ENCODE measurements at regions not wholly inside any gene's neighbourhood (a gene's known extent, or its start where the extent isn't known, plus 50 kb on each side); places are given as distances from the start of the nearest gene placed in this dataset.

- FAIRE-seq (peak; percentile 58), ATAC-seq (peak; percentile 96), DNase-seq (ENCODE audit: low spot score) (peak; percentile 77)
- no peak overlapping the region for H3K27ac ChIP-seq (ENCODE audit: extremely low read length, insufficient read depth, low read length)
- no peaks in the 10 kb centered on the region for H4K20me1 ChIP-seq (ENCODE audit: insufficient read depth, low read length)
- no peak overlapping the region for H2AFZ ChIP-seq (ENCODE audit: low read length)
- no peak overlapping the region for H3K4me2 ChIP-seq (ENCODE audit: low read depth, low read length)
- no peaks in the 10 kb centered on the region for H3K4me1 ChIP-seq (ENCODE audit: insufficient read depth, low read length)
- H3K36me3 ChIP-seq (replicated peaks in 1 of 2; ENCODE audit: control insufficient read depth in 1 of 2, insufficient read depth in 2 of 2, low read length in 2 of 2) = no peaks in the 10 kb centered on the region
- no peaks in the 10 kb centered on the region for H3K27me3 ChIP-seq (ENCODE audit: control insufficient read depth in 1 of 2, insufficient read depth in 2 of 2, low read length in 2 of 2)
- no peak overlapping the region for H3K9ac ChIP-seq (ENCODE audit: insufficient read depth, low read depth, low read length)
- H3K9me3 ChIP-seq (ENCODE audit: low read length) = no peaks in the 10 kb centered on the region
- CTCF ChIA-PET (ENCODE audit: low intra/inter-chr PET ratio, low total read pairs) = interaction anchor here (2.1 to 3.1 kb wide), 4 partner anchors 37 to 1167 kb away, joined by 17 to 43 read pairs (median 38); no protein-coding TSS in a partner anchor
- no peak overlapping the region for H3K4me3 ChIP-seq (replicated peaks in 1 of 3; ENCODE audit: insufficient read depth in 1 of 3, low read depth in 2 of 3, low read length in 3 of 3)
- intact Hi-C loops (cut with micrococcal nuclease; ENCODE audit: unreplicated experiment) (loop anchor here (1.0 to 5.0 kb wide), 5 partner anchors 37 to 1167 kb away; no protein-coding TSS in a partner anchor), in situ Hi-C loops (cut with HindIII; ENCODE audit: extremely low pct_ligation_motif_present, low pct_unique_long_range_greater_than_20kb) (loop anchor here (5.0 to 25.0 kb wide), 3 partner anchors 608 to 1163 kb away; no protein-coding TSS in a partner anchor)
- POLR2A ChIA-PET = no interaction called here
- no TSS peak for BruUV-seq (replicated peaks)
- H3K79me2 ChIP-seq (ENCODE audit: insufficient read depth, low read length) = no peaks in the 10 kb centered on the region
- 20% methylated on average over 2 of the region's 2 CpGs for WGBS (ENCODE audit: low lambda C conversion rate)
- peak; percentile 96 for TF ChIP-seq SMC3 (IDR thresholded peaks at IDR 0.05; ENCODE audit: low read length)
- TF ChIP-seq RXRB (CRISPR knock-in tag; IDR thresholded peaks at IDR 0.05; ENCODE audit: borderline replicate concordance) = peak; percentile 21; the same call in 1 of the 2 replicates
- peak; percentile 43 to 68; a peak in 1 of 4 replicates for TF ChIP-seq HMGXB4 (CRISPR knock-in tag; IDR thresholded peaks at IDR 0.05; ENCODE audit: borderline replicate concordance in 1 of 2, low read depth in 1 of 2)
- TF ChIP-seq MIXL1 (CRISPR knock-in tag; IDR thresholded peaks at IDR 0.05) = peak; percentile 97
- no peak for TF ChIP-seq ZSCAN30 (CRISPR knock-in tag; IDR thresholded peaks at IDR 0.05)
- 0 out of 2 replicates have a peak, but pooled peaks have one; percentile 13 for TF ChIP-seq GATAD2A (CRISPR knock-in tag; IDR thresholded peaks at IDR 0.05)
- TF ChIP-seq NFYC (CRISPR knock-in tag; IDR thresholded peaks at IDR 0.05) = no peak
- TF ChIP-seq, protein P1, sequence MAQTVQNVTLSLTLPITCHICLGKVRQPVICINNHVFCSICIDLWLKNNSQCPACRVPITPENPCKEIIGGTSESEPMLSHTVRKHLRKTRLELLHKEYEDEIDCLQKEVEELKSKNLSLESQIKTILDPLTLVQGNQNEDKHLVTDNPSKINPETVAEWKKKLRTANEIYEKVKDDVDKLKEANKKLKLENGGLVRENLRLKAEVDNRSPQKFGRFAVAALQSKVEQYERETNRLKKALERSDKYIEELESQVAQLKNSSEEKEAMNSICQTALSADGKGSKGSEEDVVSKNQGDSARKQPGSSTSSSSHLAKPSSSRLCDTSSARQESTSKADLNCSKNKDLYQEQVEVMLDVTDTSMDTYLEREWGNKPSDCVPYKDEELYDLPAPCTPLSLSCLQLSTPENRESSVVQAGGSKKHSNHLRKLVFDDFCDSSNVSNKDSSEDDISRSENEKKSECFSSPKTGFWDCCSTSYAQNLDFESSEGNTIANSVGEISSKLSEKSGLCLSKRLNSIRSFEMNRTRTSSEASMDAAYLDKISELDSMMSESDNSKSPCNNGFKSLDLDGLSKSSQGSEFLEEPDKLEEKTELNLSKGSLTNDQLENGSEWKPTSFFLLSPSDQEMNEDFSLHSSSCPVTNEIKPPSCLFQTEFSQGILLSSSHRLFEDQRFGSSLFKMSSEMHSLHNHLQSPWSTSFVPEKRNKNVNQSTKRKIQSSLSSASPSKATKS (CRISPR knock-in tag; IDR thresholded peaks at IDR 0.05) = no peak
- peak; percentile 87 for TF ChIP-seq STAG1 (CRISPR knock-in tag; IDR thresholded peaks at IDR 0.05)
- TF ChIP-seq REPIN1 (CRISPR knock-in tag; IDR thresholded peaks at IDR 0.05; ENCODE audit: borderline replicate concordance, low read depth) = peak; percentile 33; the same call in 1 of the 2 replicates
- TF ChIP-seq PPARG (CRISPR knock-in tag; conservative IDR thresholded peaks at IDR 0.05) = peak; percentile 36; the same call in 1 of the 2 replicates
- peak; percentile 76 for TF ChIP-seq RAD21 (CRISPR knock-in tag; IDR thresholded peaks at IDR 0.05)
- TF ChIP-seq, protein P2, sequence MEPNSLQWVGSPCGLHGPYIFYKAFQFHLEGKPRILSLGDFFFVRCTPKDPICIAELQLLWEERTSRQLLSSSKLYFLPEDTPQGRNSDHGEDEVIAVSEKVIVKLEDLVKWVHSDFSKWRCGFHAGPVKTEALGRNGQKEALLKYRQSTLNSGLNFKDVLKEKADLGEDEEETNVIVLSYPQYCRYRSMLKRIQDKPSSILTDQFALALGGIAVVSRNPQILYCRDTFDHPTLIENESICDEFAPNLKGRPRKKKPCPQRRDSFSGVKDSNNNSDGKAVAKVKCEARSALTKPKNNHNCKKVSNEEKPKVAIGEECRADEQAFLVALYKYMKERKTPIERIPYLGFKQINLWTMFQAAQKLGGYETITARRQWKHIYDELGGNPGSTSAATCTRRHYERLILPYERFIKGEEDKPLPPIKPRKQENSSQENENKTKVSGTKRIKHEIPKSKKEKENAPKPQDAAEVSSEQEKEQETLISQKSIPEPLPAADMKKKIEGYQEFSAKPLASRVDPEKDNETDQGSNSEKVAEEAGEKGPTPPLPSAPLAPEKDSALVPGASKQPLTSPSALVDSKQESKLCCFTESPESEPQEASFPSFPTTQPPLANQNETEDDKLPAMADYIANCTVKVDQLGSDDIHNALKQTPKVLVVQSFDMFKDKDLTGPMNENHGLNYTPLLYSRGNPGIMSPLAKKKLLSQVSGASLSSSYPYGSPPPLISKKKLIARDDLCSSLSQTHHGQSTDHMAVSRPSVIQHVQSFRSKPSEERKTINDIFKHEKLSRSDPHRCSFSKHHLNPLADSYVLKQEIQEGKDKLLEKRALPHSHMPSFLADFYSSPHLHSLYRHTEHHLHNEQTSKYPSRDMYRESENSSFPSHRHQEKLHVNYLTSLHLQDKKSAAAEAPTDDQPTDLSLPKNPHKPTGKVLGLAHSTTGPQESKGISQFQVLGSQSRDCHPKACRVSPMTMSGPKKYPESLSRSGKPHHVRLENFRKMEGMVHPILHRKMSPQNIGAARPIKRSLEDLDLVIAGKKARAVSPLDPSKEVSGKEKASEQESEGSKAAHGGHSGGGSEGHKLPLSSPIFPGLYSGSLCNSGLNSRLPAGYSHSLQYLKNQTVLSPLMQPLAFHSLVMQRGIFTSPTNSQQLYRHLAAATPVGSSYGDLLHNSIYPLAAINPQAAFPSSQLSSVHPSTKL (CRISPR knock-in tag; IDR thresholded peaks at IDR 0.05) = peak; percentile 37
- TF ChIP-seq, protein P3, sequence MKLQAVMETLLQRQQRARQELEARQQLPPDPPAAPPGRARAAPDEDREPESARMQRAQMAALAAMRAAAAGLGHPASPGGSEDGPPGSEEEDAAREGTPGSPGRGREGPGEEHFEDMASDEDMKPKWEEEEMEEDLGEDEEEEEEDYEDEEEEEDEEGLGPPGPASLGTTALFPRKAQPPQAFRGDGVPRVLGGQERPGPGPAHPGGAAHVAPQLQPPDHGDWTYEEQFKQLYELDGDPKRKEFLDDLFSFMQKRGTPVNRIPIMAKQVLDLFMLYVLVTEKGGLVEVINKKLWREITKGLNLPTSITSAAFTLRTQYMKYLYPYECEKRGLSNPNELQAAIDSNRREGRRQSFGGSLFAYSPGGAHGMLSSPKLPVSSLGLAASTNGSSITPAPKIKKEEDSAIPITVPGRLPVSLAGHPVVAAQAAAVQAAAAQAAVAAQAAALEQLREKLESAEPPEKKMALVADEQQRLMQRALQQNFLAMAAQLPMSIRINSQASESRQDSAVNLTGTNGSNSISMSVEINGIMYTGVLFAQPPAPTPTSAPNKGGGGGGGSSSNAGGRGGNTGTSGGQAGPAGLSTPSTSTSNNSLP (IDR thresholded peaks at IDR 0.05; ENCODE audit: low read depth, low read length) = peak; percentile 72; the same call in 1 of the 2 replicates
These were observed 229.8 kb upstream of the LRIG3 start for GRCh38 chr12:59149995-59150642.

Data from HepG2 (cell line).